Activated gamma-delta T cell treated with Interleukin-2 at 50 U/mL for 16 hours (primary cell): ENCODE measurements at regions not wholly inside any gene's neighbourhood (a gene's known extent, or its start where the extent isn't known, plus 50 kb on each side); places are given as distances from the start of the nearest gene placed in this dataset.

Experiments
- DNase-seq: peaks from one replicate; pipeline ENCODE4 v3.0.0-alpha.2; 2020

DNA sequence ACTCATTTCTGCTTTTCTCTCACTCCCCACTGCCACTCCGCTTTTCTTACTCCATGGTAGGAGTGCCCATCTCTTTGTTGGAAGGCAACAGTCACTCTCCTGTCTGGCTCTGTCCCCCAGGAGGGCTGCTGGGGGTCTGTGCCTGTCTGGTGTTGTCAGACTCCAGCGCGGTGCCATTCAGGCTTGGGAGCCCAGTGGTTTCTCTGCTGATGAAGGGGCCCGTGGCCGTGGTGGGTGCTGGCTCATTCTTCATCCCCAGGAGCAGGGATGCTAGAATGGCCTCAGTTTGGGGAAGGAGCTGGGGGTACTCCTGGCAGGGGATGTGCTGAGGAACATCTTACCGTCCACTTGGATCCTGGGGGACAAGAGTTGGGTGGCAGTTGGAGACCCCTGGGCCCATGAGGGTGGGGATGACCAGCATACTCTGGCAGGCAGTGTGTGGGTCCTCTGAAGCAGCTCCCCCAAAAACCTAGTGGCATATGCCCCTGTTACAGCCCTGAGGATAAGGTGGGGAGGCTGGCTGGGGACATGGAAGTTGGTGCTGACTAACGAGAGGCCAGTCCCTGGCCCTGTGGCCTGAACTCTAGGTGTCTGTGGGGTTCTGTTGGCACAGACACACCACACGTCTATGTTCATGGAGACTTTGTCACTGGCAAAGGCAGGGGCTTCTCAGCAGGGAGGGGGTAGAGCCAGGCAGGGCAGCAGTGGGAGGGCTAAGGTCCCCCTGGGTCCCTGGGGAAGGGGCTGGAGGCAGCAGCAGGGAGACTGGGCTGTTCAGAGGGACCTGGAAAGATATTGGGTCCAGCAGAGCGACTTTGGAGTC is 102.8 kb upstream of the RET start:
- no peak for DNase-seq

DNA sequence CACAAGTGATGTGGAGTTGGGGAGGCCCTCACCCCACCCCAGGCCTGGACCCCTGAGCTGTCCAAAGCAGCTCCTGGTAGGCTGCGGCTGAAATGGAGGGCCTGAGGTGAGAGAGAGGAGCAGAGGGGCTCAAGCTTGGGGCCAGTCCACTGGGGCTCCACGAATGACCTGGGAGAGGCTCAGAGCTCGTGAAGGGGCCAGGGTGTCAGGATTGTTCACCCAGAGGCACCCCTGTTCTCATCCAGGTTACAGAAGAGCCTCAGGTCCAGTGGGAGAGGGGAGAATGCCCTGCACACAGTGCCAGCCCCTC is 102.2 kb upstream of the RET start:
- DNase-seq: no peak

DNA sequence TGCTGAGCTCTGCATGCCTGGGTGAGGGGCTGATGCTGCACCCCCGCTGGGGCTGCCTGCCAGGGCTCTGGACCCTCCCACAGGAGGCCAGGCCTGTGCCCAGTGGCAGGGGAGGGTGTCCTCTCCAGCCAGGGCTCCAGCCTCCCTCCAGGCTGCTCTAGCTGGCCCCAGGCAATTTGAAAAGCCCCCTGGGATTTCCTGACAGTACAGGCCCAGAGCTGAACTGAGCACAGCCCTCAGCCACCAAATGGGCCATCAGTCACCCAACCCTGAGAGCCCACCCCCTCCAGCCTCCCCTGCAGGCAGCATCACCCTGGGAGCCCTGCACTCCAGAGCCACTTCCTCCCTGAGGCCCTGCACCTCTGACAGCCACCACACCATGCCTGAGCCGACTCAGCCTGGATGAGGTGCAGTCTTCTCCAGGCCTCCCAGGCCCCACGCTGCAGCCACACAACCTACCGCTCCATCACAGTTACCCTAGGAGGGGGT is 101.8 kb upstream of the RET start:
- no peak for DNase-seq

DNA sequence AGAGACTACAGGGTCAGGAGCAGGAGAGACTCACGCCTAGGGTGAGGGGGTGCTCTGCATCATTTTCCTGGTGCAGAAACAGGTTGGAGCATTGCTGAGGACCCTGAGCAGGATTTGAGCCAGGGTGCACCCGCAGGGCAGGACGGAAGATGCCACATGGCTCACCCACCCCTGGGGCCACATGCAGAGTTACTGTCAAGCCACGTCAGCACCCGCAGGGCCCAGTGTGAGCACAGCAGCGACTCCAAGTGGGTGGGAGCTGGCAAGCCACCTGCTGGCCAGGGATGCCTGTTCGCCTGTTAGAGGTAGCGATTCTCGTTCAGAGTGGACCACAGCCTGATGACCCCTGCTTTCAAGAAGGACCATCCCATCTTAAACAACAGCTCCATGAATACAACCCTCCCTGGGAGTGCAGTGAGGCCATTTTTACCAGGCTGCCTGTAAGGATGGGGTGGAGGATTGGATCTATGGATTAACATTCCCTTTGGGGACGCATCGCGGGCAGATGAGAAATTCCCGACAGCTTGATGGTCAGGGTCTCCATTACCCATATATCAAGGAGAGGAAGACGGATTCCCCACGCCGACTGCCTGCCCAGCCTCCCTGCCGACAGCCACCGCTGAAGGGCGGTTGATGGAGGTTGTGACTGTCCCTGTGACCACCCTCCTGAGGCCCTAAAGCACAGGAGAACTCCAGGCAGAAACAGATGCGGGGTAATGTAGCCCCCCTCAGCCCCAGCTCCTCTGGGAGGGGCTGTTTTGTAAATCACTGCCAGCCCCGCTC is 101.1 kb upstream of the RET start:
- DNase-seq: no peak

DNA sequence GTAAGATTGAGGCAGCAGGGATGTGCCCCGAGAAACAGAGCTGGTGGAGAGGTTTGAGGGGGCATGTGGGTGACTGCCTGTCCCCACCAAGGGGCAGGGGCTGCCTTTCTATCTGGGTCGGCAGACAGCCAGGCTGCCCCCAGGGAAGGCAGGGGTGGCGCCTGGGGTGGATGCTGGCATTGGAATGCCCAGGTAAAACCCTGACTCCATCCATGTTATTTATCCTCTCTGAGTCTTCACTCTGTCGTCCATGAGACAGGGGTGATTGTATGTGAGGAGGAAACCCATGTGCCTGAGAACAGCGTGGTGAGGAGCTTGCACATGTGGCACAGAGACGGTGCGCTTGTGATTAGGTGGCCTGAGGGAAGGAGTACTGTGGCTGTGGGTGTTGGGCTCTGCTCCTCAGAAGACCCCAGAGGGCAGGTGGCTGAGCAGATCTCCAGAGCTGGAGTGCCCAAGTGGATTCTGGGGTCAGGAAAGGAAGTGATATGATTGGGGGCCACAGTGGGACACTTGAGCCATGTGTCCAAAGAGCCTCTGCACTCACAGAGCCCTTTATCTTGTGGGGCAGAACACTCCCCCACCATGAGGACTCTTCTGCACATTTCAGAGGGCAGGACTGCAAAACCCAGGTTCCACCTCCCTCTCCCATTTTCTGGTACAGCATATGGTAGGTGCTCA is 100.4 kb upstream of the RET start:
- no peak for DNase-seq

DNA sequence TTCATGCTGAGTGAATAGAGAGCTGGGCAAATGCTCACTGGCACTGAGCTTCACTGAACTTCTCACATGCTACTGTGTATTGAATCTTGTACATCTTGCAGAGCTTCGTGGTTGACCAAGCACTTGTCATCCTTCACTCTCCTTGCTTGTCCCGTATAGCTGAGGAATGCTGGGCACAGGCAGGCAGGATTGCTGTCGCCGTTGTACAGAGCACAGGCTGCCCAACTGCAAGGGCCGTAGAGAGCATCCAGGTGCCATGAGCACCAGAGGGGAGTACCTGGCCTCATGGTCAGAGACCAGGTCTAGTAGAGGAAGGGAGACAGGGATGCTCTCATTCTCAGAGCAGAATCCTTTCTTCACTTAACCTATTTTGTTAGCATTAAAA is 99.8 kb upstream of the RET start:
- no peak for DNase-seq

DNA sequence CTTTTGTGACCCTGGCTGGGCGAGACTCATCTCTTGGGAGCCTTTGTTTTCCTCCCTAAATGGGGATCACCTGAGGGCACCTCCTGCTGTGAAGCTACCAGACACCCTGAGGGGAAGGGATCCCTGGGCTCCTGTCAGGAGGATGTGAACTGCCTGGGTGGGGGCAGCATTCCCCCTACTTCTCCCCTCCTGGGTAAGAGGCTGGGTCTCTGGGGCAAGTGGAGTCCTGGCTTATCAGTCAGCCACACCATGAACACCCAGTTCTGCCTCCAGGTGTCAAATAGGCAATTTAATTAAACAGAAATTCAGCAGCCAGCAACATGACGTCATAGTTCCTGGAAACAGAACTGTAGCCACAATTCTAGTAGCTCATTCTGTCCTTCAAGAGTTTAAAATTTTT is 97.7 kb upstream of the RET start:
- no peak for DNase-seq

DNA sequence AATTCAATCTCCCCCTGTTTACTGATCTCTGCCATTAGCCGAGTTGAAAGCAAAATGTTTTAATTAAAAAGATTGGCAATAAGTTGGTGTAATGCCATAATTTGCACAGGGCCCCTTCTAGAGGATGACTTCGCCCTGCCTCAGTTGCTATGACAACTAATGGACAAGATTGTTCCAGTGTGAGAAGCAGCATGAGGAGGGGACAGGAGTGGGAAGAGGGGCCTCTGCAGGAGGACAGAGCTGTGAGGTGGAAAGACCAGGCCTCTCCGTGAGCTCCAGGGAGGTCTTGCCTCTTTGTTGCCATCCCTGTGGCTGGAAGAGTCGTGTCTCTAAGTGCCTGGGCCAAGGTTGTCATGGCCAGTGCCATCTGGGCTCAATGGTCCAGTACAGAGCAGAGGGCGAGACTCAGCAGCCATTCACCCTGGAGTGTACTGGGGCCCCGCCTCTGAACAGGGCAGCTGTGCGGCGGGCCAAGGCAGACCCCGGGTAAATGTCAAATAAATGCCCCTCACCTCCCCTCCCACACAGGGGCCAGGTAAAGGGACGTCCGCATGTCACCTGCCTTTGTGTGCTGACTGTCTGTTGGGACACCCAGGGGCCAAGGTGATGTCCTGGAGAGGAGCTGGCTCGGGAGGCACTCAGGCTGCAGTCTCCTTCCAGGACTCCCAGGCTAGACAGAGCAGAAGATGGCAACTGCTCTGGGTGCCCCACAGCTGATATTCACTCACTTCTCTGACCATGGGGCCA is 97.0 kb upstream of the RET start:
- DNase-seq: no peak

DNA sequence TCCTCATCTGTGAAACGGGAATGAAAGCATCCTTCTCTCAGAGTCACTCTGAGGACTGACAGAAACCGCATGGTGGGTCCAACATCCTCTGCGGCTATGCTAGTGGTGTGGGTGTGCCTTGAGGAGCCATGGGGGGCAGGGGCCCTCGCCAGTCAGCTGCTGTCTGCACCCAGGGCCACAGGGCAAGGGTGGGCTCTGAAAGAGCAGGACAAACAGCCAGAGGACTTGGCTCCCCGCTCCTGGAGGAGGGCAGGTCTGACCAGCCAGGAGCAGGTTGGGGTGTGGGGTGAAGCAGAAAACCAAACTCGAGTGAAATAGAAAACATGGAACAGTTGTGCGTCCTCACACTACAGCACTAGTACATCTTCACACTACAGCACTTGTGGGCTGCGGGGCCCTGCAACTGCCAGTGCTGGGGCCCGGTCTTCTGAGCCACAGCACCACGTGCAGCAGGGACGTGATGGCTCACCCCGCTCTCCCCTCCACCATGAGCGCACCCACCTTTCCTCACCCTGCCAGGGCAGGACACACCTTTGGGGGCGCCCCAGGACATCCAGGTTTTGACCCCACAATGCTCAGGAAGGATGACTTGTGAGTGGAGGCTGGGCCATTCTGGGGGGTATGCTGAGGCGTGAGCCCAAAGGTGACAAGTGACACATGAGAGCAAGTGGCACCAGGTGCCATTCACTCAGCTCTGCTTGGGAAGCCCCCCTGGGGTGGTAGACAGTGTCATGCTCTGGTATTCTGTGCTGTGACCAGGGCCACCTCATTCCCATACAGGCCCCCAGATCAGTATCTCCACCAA is 96.1 kb upstream of the RET start:
- DNase-seq: no peak

DNA sequence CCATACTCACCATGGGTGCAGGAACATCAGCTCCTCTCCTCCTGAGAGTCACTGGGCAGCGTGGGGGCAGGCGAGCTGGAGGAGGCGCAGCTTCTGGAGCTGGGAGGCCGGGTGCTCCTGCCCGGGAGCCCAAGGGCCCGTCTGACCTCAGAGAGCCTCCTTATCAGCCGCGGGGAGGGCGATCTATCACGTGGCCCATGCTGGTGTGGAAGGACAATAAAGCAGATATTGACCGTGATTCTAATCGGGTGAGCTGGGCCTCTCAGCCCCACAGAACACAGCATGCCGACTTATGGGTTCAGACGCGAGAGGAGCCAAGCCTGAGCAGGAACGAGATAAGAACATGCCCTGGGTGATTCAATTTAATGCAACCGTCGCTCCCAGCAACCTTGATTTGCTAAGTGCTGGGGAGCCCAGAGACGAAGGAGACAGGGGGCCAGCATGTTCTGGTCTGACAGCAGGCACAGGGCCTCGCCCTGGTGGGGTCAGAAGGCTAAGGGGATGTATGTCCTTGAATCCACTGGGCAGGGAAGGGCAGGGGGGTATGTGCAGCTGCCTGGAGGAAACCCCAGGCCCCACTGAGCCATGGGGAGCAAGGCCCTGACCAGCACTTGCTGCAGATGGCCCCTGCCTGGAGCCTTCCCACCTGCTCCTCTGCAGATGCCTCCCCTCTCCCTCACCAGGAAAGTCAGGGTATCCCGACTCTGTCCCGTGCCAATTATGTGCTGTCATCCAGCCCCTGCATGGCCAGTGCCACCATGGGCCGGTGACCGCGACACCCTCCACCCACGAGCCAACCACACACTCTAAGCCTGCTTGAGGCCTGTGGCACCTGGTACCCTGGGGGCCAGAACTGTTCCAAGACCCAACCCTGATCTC is 95.3 kb upstream of the RET start:
- no peak for DNase-seq

DNA sequence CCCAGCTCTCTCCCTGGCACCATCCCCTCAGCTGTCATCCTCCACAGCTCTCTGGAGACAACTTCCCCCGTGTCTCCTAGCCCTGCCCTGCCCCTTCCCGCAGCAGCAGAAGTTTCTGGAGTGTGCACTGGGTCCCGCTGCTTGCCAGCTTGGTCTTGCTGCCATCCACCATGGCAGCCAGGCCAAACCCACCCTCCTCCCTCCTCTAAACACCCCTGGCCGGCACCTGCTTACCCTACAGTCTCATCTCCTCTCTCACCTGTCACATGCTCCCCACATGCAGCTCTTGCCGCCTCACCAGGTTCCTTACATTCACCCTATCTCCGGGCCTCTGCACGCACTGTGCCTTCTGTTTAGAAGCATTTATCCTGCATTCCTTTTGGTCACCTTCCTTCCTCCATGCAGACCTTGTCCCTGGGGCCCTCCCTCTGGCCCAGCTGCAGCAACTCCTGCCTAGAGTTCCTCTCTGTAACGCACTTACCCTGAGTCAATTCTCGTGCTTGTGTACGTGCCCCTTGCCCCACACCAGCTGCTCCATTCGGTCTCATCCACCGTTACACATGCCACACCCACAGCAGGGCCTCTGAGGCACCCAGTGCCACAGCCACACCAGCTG is 93.9 kb upstream of the RET start:
- DNase-seq: no peak

DNA sequence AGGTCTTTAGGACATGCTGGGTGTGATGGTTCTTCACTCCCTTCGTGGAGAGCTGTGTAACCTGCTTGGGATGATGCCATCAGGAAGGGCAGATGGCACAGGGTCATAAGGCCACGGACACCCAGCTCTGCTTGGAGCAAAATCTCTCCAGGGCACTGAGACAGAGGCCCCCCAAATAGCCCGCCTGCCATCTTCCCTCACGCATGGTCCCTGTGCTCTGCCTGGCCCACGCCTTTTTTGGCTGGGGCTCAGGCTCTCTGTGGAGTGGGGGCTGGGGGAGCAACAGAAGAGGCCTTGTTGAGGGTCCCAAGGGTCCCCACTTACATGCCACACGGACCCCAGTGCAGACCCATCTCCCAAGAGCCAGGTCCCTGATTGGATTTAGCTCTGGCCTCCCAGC is 93.3 kb upstream of the RET start:
- no peak for DNase-seq

DNA sequence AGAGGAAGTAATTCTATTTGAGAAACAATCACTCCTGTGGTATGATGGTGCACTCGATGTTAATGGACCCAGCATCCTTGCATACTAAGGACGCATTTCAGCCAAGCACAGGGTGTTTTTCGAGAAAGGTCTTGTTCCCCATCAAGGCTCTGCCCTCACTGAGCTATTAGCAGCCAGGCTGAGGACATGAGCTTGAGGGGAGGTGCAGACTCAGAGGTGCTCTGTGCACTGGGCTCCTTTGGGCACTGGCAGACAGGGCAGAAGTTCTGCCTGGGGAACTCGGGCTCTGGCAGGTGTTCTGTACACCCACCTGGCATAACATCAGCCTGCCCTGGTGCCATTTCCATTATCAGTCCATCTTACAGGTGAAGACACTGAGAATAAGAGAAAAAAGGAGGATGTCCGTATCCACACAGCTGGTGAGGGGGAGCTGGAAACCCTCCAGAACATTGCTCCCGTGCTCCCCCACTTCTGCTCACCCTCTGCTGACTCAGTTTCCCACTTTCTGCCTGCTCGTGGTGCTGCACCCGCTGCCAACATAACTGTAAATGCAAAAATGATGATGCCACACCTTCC is 92.7 kb upstream of the RET start:
- no peak for DNase-seq

DNA sequence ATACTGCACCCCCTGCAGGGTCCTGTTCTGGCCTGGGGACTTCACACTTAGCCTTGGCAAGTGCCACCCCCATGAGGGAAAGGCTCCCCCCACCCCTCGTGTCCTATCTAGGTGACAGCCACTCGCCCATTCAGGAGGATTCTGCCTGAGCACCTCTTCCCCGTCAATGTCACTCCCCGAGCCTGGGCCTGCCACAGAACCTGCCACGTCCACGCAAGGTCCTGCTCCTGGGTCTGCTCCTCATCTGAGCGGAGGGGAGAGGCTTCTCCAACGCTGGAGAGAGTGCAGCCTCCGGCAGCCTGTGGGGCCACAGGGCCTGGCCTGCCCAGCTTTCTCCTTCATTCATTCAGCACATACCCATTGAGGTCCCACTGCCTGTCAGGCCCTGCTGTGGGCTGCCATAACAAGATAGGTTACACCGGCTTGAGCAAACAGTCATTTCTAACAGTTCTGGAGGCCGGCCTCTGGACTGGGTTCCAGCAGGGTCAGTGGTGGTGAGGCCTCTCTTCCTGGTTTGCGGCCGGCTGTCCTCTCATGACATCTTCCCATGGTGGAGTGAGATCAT is 92.0 kb upstream of the RET start:
- DNase-seq: no peak

DNA sequence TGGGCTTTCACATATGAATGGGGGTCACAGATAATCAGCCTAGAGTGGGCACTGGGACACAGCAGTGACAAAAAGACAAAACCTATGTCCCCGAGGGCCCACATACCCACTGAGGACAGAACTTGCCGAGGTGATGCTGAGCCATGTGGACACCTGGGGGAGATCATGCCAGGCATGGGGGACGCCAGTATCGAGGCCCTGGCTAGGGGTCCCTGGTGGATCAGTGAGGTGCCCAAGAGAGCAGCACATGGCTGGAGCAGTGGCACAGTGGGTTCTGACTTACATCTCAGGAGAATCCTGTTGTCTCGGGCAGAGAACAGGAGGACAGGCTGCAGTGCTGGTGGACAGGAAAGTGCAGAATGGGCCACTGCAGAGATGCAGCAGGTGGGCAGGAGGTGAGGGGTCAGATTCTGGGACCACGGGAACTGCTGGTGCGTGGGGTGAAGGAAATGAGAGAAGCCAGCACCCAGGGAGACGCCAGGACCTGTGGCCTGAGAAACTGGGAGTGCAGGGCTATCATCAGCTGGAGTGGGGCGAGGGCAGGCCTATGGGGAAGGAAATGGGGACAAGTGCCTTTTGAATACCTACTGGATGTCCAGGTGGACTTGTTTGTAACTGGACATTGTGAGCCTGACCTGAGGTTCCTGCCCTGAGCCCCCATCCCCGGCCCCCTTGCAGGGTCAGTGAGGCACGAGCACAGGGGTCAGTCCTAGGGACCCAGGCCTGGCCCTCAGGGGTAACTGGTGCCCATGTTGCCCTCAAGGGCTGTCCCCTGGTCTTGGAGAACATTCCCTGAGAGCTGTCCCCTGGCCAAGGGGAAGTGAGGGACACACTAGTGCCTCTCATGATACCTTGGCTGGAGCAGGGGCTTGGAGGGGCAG is 91.2 kb upstream of the RET start:
- DNase-seq: no peak

DNA sequence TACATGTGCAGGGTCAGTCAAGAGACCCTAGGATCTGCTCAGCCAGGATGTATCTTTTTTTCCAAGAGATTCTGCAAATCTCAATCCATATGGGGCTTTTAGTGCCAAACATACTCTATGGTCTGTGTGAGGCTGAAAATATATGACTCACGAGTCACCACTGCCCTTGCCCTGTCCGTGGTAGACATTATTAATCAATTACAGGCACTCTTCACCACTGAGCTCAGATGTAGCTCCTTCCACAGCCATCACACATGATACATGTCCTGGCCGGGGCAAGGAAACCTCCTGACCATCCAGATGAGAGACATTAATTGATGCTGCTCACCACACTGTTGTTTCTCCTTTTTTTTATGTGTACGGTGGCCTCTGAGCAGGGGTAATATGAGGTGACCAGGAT is 90.2 kb upstream of the RET start:
- DNase-seq: no peak

DNA sequence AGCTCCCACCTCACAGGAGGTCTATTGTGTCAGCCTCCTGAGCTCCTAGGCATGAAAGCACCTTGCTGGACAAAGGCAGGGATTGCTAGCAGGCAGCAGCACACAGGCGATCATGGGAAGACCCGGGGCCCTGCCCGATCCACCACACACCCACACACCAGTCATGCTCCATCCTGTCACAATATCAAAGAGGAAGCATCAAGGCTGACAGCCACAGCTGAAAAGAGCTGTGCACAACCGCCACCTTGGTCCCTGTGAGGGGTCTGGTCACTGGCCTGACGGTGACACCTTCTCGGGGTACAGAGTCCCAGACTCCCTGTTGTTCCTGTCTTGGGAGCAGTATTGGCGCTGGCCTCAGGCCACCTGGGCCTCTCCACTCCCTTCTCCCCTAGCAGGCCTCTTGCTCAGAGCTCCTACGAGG is 89.7 kb upstream of the RET start:
- no peak for DNase-seq

DNA sequence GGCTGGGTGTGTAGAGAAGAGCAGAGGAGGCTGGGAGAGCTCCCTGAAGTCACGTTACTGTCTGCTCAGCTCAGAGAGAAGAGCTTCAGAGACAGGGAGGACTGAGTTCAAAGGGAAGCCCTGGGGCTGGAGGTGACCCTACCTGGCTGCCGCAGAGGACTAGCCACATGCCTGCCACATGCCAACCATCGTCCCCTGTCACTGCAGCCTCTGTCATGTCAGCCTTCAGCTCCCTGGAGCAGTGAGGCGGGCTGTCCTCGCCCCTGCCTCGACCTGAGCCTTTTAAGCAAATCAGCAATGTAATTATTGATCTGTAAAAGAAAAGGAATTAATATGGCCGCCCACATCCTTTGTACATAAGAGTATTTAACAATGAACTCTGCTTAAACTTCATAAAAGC is 89.3 kb upstream of the RET start:
- DNase-seq: no peak

DNA sequence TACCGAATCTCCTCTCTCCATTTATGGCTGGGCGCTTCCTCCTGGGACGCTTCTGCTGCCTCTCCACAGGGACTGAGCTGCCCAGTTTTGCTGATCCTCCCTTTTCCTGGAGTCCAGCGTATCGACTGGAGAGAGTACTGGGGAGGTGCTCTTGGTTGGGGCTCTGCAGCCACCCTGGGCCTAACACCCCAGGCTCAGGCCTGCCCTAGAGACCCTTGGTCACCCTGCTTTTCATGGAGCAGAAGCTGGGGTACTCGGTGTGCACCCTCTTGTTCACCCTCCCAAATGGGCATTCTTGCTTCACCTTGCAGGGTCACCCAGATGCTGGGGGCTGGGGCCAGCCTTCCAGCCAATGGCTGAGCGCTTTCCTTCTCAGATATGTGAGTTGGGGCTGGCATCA is 88.8 kb upstream of the RET start:
- no peak for DNase-seq
